ENCODE measurements at regions not wholly inside any gene's neighbourhood (a gene's known extent, or its start where the extent isn't known, plus 50 kb on each side); places are given as distances from the start of the nearest gene placed in this dataset.
A peak's percentile ranks its signal among the peaks of the same experiment; 100 is the strongest.

DNA sequence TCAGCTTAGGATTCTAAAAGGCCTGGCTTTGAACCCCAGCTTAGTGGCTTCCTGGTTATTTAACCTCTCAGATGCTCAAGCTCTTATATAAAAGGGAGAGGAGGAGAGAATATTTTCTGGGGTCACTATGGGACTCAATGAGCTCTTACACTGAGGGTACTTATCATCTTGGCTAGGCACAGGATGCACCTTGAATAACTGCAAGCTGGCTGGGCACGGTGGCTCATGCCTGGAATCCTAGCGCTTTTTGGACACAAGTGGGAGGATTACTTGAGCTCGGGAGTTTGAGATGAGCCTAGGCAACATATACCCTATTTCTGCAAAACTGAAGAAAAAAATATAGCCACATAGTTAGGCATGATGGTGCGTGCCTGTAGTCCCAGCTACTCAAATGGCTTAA is 665.3 kb upstream of the RBFOX1 start:
- no peak for DNase-seq (ENCODE audit: low spot score)

DNA sequence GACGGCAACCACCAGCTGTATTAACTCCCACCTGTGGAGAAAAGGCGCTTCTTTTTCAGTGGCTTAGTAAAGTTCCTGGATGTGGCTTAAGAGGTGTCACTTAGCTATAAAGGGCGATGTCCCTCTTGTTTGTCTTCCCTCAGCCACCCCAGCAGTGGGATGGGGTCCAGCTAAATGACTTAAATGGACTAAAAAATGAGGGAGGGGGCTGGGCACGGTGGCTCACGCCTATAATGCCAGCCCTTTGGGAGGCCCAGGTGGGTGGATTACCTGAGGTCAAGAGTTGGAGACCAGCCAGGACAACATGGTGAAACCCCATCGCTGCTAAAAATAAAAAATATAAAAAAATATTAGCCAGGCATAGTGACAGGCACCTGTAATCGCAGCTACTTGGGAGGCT is 667.5 kb upstream of the RBFOX1 start:
- no peak for DNase-seq (ENCODE audit: low spot score)

GRCh38 chr16:6663668-6664067 is 669.0 kb upstream of the RBFOX1 start:
- no peak for DNase-seq (ENCODE audit: low spot score)

GRCh38 chr16:6656760-6657159 is 675.9 kb upstream of the RBFOX1 start:
- DNase-seq (ENCODE audit: low spot score): no peak

DNA sequence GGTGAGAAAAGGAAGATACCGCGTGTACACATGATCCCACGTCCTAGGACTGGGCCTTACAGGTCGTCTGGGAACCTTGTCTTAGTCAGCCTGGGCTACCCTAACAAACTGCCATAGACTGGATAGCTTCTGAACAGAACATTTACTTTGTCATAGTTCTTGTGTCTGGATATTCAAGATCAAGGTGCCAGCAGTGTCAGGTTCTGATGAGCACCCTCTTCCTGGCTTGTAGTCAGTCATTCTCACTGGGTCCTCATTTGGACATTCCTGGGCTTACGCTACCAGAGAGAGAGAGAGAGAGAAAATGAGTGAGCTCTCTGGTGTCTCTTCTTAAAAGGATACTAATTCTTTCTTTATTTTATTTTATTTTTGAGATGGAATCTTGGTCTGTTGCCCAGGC is 685.8 kb upstream of the RBFOX1 start:
- DNase-seq (ENCODE audit: low spot score): no peak

DNA sequence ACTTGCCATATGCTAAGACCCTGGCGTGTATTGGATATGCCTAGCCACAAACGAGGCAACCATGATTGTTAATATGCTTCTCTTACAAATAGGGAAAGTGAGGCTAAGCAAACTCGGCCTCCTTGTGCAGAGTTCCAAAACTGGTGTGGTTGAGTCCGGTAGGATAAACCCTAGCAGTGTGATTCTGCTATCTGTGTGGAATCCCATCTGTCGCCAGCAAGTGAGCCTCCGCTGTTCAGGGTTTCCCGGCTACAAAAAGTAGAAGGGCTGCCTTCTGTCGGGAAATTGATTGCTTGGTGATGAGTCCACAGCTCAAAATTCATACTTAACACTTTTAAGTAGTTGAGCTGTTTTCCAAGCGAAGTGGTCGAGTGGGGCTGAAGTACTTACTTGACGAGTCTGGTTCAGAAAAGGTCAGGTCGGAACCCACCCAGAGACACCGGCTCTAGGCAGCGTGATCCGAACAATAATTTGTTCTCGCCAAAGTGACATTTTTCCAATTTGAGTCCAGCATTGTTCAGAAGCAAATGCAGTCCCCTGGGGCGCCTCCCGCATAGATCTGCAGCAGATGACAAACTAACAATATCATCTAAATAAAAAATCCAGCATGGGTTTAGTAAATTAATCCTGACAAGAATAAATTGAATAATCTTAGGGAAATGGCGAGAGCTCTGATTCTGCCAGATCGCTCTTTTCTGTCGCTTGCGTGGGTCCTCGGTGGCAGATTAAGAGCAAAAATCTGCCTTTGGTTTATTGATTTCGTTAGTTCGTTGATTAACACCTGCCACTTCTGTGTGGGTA is 686.7 kb upstream of the RBFOX1 start:
- no peak for DNase-seq (ENCODE audit: low spot score)

DNA sequence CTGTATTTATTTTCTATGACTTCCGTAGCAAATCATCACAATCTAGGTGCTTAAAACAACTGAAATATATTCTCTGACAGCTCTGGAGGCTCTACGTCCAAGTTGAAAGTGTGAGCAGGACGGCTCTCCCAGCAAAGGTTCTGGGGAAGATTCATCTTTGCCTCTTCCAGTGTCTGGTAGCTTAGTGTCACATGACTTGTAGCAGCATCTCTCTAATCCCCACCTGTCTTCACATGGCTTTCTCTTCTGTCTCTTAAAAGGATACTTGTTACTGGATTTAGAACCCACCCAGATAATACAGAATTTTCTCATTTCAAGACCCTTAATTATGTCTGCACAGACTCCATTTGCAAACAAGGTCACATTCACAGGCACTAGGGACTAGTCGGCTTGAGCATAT is 687.7 kb upstream of the RBFOX1 start:
- DNase-seq (ENCODE audit: low spot score): no peak

GRCh38 chr16:6643080-6643686 is 689.5 kb upstream of the RBFOX1 start:
- peak; percentile 60 for DNase-seq (ENCODE audit: low spot score)

GRCh38 chr16:6642271-6642670 is 690.4 kb upstream of the RBFOX1 start:
- DNase-seq (ENCODE audit: low spot score): no peak

DNA sequence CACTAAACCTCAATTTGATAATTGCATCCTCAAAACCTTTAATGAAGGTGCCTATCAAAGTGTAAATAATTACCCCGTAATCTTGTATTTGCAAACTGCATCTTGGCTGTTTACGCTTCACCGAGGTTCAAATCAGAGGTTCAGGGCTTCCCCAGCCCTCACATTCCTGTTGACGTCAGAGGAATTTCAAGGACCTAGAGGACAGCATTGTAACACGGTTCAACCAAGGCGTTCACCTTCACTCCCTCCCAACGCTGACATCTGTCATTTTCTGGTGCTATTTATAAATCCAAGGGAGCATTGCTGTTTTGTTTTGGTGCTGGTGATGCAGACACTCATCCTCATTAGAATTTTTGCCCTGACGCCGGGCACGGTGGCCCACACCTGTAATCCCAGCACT is 691.6 kb upstream of the RBFOX1 start:
- DNase-seq (ENCODE audit: low spot score): no peak

DNA sequence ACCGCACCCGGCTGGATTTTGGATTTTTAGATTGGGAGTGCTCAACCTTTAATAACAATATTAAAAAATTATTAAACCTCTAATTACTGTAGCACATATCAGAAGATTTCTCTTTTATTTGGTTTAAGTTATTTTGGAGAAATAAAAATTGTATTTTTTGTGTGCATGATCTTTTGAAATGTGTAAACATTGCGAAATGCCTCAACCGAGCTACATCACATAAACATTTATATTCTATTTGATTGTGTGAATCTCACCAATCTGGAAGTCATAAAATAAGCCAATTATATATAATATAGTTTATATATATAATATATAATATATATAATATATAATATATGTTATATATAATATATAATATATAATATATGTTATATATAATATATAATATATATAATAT is 696.2 kb upstream of the RBFOX1 start:
- DNase-seq (ENCODE audit: low spot score): no peak

GRCh38 chr16:6634151-6634550 is 698.5 kb upstream of the RBFOX1 start:
- no peak for DNase-seq (ENCODE audit: low spot score)

DNA sequence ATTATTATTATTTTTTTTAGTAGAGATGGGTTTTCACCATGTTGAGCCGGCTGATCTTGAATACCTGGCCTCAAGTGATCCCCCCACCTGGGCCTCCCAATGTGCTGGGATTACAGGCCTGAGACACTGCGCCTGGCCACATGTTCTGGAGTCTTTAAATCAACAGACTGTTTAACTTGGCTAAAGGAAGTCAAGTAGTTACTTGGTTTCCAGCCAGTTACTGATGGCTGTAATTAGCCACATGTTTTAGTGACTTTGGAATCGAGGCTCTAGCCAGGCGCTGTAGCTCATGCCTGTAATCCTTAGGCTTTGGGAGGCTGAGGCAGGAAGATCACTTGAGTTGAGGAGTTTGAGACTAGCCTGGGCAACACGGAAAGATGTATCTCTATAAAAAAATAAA is 699.2 kb upstream of the RBFOX1 start:
- no peak for DNase-seq (ENCODE audit: low spot score)

GRCh38 chr16:6629110-6629509 is 703.5 kb upstream of the RBFOX1 start:
- DNase-seq (ENCODE audit: low spot score): no peak

DNA sequence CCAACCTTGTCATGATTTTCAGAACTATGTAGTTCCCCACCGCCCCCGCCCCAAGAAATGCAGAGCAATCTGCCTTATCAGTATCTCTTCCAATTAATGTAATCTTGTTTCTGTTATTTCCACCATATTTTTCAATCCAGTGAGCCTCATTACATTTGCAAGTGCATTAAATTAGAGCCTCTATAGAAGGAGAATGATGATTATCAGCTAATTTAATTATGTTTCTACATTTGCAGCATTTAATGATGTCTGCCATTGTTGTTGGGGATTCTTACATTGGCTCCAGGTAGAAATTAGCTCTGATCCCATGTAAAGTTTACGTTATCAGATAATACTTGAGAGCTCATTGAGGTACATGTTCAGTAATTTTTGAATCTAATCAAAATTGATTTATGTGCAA is 707.0 kb upstream of the RBFOX1 start:
- no peak for DNase-seq (ENCODE audit: low spot score)

- DNase-seq (ENCODE audit: low spot score): no peak
These were observed 713.8 kb upstream of the RBFOX1 start for GRCh38 chr16:6618874-6619273.

DNA sequence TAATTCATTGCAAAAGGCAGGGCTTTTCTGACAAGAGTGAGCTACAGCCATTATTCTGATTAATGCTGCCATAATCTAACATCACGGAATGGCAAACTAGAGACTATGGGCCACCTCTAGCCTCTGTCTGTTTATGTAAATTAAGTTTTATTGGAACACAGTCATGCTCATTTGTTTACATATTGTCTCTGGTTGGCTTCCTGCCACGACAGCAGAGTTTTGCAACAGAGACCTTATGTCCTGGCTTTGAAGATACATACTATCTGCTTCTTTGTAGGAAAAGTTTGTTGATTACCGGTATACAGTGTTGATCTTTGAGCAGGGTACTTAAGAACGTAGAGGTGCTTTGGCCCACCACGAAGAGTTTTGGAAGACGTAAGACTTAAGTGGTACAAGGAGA is 715.9 kb upstream of the RBFOX1 start:
- no peak for DNase-seq (ENCODE audit: low spot score)

DNA sequence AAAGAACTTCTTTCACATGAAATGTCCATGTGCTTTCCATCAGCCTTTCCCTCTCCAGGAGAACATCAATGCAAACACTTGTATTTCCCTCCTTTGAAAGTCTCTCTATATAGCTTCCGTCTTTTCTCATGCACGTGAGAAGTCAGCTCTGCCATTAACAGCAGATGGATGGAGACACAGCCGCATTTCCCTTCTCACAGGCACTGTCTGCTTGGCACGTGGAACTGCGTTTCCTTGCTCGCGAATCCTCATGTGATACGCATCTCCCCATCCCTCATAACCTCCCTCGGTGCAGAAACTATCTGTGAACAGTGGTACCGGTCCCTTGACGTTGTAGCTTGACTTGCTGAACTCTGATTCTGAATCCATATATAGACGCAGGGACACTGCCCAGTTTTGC is 717.0 kb upstream of the RBFOX1 start:
- DNase-seq (ENCODE audit: low spot score): no peak

GRCh38 chr16:6611535-6611934 is 721.1 kb upstream of the RBFOX1 start:
- no peak for DNase-seq (ENCODE audit: low spot score)

DNA sequence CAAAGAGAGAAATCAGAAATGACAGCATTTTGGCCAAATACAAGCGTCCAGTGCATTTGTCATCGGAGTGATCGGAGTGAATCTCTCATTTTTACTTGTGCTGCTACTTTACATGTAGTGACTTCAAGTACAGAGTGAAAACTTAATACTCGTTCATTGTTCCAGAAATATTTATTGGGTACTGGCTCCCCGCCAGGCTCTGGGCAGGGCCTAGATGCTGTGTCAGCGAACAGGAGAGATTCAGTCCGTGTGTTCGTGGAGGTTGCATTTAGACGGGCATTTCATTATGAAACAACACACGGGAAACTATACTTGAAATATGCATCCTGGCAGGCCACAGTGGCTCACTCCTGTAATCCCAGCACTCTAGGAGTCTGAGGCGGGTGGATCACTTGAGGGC is 727.2 kb upstream of the RBFOX1 start:
- no peak for DNase-seq (ENCODE audit: low spot score)

- DNase-seq (ENCODE audit: low spot score): no peak
These were observed 728.8 kb upstream of the RBFOX1 start for GRCh38 chr16:6603780-6604325.

DNA sequence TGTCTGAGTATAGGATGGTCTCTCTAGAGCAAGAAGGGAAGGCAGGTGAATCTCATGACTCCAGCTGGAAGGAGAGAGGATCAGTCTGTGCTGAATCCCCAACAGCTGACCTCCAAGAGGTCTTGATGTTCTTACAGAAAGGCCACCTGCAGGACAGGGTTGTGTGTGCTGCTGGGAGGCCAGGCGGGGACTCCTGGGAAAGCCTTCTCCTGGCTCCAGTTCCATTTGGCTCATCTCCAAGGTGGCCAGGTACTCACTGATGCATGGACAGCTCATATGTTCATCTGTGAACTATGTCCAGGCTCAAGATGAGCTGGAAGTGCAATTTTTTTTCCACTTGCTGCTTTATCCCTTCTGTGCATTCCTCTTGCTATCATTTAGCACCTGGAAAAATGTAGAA is 730.2 kb upstream of the RBFOX1 start:
- DNase-seq (ENCODE audit: low spot score): no peak

DNA sequence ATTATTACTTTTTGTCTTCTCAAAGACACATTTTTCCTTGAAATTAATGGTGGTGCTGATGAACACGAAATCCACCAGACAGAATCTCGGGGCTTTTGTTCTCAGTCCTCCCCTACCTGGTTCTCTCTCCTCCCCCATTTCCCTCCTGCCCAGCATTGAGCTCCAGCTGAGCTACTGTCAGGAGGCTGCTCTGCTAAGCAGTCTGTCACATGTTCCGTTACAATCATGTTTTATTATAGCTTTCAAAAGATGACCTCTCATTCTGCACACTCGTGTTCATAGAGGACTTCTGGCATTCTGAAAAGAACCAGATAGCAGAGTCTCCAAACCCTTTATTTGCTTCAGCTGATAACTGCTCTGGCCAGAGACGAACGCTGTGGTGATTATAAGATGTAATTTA is 732.5 kb upstream of the RBFOX1 start:
- DNase-seq (ENCODE audit: low spot score): no peak

GRCh38 chr16:6593799-6594198 is 738.8 kb upstream of the RBFOX1 start:
- DNase-seq (ENCODE audit: low spot score): no peak
